ENCODE measurements at regions not wholly inside any gene's neighbourhood (a gene's known extent, or its start where the extent isn't known, plus 50 kb on each side); places are given as distances from the start of the nearest gene placed in this dataset.
"Not testable (repeated sequence)": the region's sequence is repeated elsewhere in the genome, so short reads cannot be mapped to it uniquely, and the experiment has no call there.

DNA sequence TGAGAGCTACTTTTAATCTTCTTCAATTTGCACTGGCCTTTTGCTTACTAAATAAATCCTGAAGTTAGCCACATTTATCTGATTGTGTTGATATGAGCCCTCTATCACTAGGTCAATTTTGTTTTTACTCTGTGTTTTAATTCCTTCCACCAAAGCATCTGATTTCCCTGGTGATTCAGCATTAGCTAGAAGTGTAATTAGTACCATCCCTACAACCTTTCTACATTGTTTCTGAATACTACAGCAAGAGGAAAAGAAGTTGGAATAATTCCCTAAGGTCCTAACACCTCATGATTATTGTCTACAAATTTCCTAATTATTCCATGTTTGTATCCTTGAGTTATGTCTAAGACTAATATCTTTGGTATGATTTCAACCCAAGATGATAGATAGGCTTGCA is 1093.6 kb downstream of the SUCLG1 start:
- H2AFZ ChIP-seq (ENCODE audit: low read length) = no peak overlapping the region
- TF ChIP-seq, protein P1, sequence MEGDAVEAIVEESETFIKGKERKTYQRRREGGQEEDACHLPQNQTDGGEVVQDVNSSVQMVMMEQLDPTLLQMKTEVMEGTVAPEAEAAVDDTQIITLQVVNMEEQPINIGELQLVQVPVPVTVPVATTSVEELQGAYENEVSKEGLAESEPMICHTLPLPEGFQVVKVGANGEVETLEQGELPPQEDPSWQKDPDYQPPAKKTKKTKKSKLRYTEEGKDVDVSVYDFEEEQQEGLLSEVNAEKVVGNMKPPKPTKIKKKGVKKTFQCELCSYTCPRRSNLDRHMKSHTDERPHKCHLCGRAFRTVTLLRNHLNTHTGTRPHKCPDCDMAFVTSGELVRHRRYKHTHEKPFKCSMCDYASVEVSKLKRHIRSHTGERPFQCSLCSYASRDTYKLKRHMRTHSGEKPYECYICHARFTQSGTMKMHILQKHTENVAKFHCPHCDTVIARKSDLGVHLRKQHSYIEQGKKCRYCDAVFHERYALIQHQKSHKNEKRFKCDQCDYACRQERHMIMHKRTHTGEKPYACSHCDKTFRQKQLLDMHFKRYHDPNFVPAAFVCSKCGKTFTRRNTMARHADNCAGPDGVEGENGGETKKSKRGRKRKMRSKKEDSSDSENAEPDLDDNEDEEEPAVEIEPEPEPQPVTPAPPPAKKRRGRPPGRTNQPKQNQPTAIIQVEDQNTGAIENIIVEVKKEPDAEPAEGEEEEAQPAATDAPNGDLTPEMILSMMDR (conservative IDR thresholded peaks at IDR 0.05; ENCODE audit: low read depth, low read length) = no peak
- TF ChIP-seq EZH2 (IDR thresholded peaks at IDR 0.05; ENCODE audit: low read length, unreplicated experiment) (no peak), EZH2phosphoT487 (IDR thresholded peaks at IDR 0.05; ENCODE audit: borderline replicate concordance, low read length) (no peak)
- CTCF ChIA-PET = no interaction called here
- H3K4me1 ChIP-seq (ENCODE audit: insufficient read depth, low read length) = no peaks in the 10 kb centered on the region; the same call in 1 of the 2 replicates
- H3K9ac ChIP-seq (ENCODE audit: low read length) = no peak overlapping the region
- BruUV-seq (replicated peaks) = no TSS peak
- no peak overlapping the region for H3K4me2 ChIP-seq (ENCODE audit: low read length)
- H3K9me2 ChIP-seq (replicated peaks; ENCODE audit: low read length) = no peaks in the 10 kb centered on the region
- H3K4me3 ChIP-seq (ENCODE audit: low read length) = no peak overlapping the region
- no peaks in the 10 kb centered on the region for H4K20me1 ChIP-seq (ENCODE audit: low read length)
- no peak for DNase-seq
- no peaks in the 10 kb centered on the region for H3K9me3 ChIP-seq (ENCODE audit: low read length)
- POLR2A ChIA-PET (ENCODE audit: unreplicated experiment) = no interaction called here
- no peaks in the 10 kb centered on the region for H3K36me3 ChIP-seq (ENCODE audit: low read depth, low read length)
- intact Hi-C loops (cut with micrococcal nuclease) = no loop called here
- ATAC-seq = no peak
- no peaks in the 10 kb centered on the region for H3K27me3 ChIP-seq (ENCODE audit: low read length)
- no peaks in the 10 kb centered on the region for H3K79me2 ChIP-seq (ENCODE audit: low read length)
- H3K27ac ChIP-seq (ENCODE audit: low read length) = no peak overlapping the region
- no peaks in the 10 kb centered on the region for H3F3A ChIP-seq (ENCODE audit: low read length, unreplicated experiment)

GRCh38 chr2:83364264-83364663 is 1094.8 kb downstream of the SUCLG1 start:
- Histone ChIP-seq H3K4me3 (ENCODE audit: low read length) (no peak overlapping the region), H3F3A (ENCODE audit: low read length, unreplicated experiment) (no peaks in the 10 kb centered on the region), H2AFZ (ENCODE audit: low read length) (no peak overlapping the region), H3K79me2 (ENCODE audit: low read length) (no peaks in the 10 kb centered on the region), H3K27ac (ENCODE audit: low read length) (no peak overlapping the region), H3K9ac (ENCODE audit: low read length) (no peak overlapping the region), H3K27me3 (ENCODE audit: low read length) (no peaks in the 10 kb centered on the region), H4K20me1 (ENCODE audit: low read length) (no peaks in the 10 kb centered on the region), H3K36me3 (ENCODE audit: low read depth, low read length) (no peaks in the 10 kb centered on the region), H3K9me2 (replicated peaks; ENCODE audit: low read length) (no peaks in the 10 kb centered on the region), H3K4me2 (ENCODE audit: low read length) (no peak overlapping the region), H3K9me3 (ENCODE audit: low read length) (no peaks in the 10 kb centered on the region), H3K4me1 (ENCODE audit: insufficient read depth, low read length) (no peaks in the 10 kb centered on the region; the same call in 1 of the 2 replicates)
- ChIA-PET POLR2A (ENCODE audit: unreplicated experiment) (no interaction called here), CTCF (no interaction called here)
- intact Hi-C loops (cut with micrococcal nuclease) = no loop called here
- ATAC-seq (no peak), DNase-seq (peak; percentile 10)
- TF ChIP-seq EZH2 (IDR thresholded peaks at IDR 0.05; ENCODE audit: low read length, unreplicated experiment) (no peak), EZH2phosphoT487 (IDR thresholded peaks at IDR 0.05; ENCODE audit: borderline replicate concordance, low read length) (no peak)
- TF ChIP-seq, protein P1 (conservative IDR thresholded peaks at IDR 0.05; ENCODE audit: low read depth, low read length) = no peak
- no TSS peak for BruUV-seq (replicated peaks)

GRCh38 chr2:83363138-83363537 is 1095.9 kb downstream of the SUCLG1 start:
- BruUV-seq (replicated peaks) = not testable (repeated sequence)

More at GRCh38 chr2:83363138-83363537, 1095.9 kb downstream of the SUCLG1 start:
- H3K4me2 ChIP-seq (ENCODE audit: low read length); H3K36me3 ChIP-seq (ENCODE audit: low read depth, low read length); H3K4me3 ChIP-seq (ENCODE audit: low read length); CTCF ChIA-PET; H3K9me2 ChIP-seq (replicated peaks; ENCODE audit: low read length); DNase-seq; H3K4me1 ChIP-seq (ENCODE audit: insufficient read depth, low read length); H3K27me3 ChIP-seq (ENCODE audit: low read length); ATAC-seq; H3K27ac ChIP-seq (ENCODE audit: low read length); POLR2A ChIA-PET (ENCODE audit: unreplicated experiment); H3F3A ChIP-seq (ENCODE audit: low read length, unreplicated experiment); H2AFZ ChIP-seq (ENCODE audit: low read length); intact Hi-C loops (cut with micrococcal nuclease); H3K9me3 ChIP-seq (ENCODE audit: low read length); H3K79me2 ChIP-seq (ENCODE audit: low read length); H4K20me1 ChIP-seq (ENCODE audit: low read length); H3K9ac ChIP-seq (ENCODE audit: low read length): not testable (repeated sequence)
